ENCODE measurements at regions not wholly inside any gene's neighbourhood (a gene's known extent, or its start where the extent isn't known, plus 50 kb on each side); places are given as distances from the start of the nearest gene placed in this dataset.

- intact Hi-C loops (cut with DNase I): no loop called here
- no peaks in the 10 kb centered on the region for H3K27me3 ChIP-seq
- ATAC-seq (no peak), DNase-seq (no peak)
- H3K4me3 ChIP-seq: no peak overlapping the region
- H3K9me3 ChIP-seq: no peaks in the 10 kb centered on the region
- TF ChIP-seq, protein P1, sequence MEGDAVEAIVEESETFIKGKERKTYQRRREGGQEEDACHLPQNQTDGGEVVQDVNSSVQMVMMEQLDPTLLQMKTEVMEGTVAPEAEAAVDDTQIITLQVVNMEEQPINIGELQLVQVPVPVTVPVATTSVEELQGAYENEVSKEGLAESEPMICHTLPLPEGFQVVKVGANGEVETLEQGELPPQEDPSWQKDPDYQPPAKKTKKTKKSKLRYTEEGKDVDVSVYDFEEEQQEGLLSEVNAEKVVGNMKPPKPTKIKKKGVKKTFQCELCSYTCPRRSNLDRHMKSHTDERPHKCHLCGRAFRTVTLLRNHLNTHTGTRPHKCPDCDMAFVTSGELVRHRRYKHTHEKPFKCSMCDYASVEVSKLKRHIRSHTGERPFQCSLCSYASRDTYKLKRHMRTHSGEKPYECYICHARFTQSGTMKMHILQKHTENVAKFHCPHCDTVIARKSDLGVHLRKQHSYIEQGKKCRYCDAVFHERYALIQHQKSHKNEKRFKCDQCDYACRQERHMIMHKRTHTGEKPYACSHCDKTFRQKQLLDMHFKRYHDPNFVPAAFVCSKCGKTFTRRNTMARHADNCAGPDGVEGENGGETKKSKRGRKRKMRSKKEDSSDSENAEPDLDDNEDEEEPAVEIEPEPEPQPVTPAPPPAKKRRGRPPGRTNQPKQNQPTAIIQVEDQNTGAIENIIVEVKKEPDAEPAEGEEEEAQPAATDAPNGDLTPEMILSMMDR (IDR thresholded peaks at IDR 0.05): no peak
- H3K36me3 ChIP-seq: no peaks in the 10 kb centered on the region
- no peaks in the 10 kb centered on the region for H3K4me1 ChIP-seq
- H3K27ac ChIP-seq: no peak overlapping the region
These were observed 103.6 kb upstream of the LRIG3 start for GRCh38 chr12:59023861-59024424.

- Histone ChIP-seq H3K4me1 (no peaks in the 10 kb centered on the region), H3K36me3 (no peaks in the 10 kb centered on the region), H3K27ac (no peak overlapping the region), H3K27me3 (no peaks in the 10 kb centered on the region), H3K4me3 (no peak overlapping the region), H3K9me3 (no peaks in the 10 kb centered on the region)
- ATAC-seq: no peak
- DNase-seq: no peak
- TF ChIP-seq, protein P1 (IDR thresholded peaks at IDR 0.05): no peak
- intact Hi-C loops (cut with DNase I): no loop called here
These were observed 100.0 kb upstream of the LRIG3 start for GRCh38 chr12:59020073-59020946.

DNA sequence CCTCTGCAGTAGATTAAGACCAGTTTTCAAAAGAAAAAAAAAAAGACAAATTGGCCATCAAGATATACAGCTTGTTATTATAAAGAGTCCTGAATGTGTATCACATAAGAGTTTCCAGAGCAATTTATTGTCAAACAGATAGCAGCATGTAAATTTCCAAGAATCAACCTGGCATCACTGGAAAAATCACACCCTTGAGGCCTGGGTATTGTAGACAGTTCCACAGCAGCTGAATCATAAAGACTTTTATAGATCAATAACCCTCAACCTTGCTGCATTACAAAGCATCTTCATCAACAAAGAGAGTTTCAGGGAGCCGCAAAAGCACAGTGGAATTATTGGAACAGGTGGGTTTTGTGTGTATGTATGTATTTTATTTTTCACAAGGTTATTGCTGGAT lies 94.6 kb upstream of the LRIG3 start:
- no peak overlapping the region for H3K4me3 ChIP-seq
- no peaks in the 10 kb centered on the region for H3K9me3 ChIP-seq
- H3K4me1 ChIP-seq: no peaks in the 10 kb centered on the region
- no peak for ATAC-seq
- TF ChIP-seq, protein P1 (IDR thresholded peaks at IDR 0.05): no peak
- H3K36me3 ChIP-seq: no peaks in the 10 kb centered on the region
- intact Hi-C loops (cut with DNase I): no loop called here
- no peak overlapping the region for H3K27ac ChIP-seq
- H3K27me3 ChIP-seq: no peaks in the 10 kb centered on the region
- no peak for DNase-seq

- H3K4me1 ChIP-seq: no peaks in the 10 kb centered on the region
- no peaks in the 10 kb centered on the region for H3K27me3 ChIP-seq
- ATAC-seq (peak; percentile 56), DNase-seq (peak; percentile 40)
- TF ChIP-seq, protein P1 (IDR thresholded peaks at IDR 0.05): no peak
- no peak overlapping the region for H3K4me3 ChIP-seq
- H3K27ac ChIP-seq: no peak overlapping the region
- no peaks in the 10 kb centered on the region for H3K9me3 ChIP-seq
- no peaks in the 10 kb centered on the region for H3K36me3 ChIP-seq
- intact Hi-C loops (cut with DNase I): no loop called here
These were observed 90.6 kb upstream of the LRIG3 start for GRCh38 chr12:59010941-59011340.

DNA sequence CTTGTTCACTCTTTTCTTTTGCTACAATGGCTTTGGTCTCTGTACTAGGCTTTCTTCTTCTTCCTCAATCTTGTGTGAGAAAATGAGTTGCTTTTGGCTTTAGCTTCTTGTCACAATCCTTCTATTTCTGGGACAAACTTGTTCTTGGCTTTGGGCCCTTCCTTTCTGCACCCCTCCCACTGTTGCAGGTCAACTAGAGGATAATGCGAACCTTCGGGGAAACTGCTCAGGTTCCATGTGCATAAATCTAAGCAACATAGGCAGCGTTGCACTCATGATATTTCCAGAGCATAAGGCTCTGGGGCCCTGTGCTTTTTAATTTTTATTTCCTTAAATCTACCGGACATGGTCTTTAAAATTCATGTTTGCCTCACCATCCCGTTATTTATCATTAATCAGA lies 89.8 kb upstream of the LRIG3 start:
- TF ChIP-seq, protein P1 (IDR thresholded peaks at IDR 0.05): no peak
- Histone ChIP-seq H3K36me3 (no peaks in the 10 kb centered on the region), H3K4me1 (no peaks in the 10 kb centered on the region), H3K4me3 (no peak overlapping the region), H3K27ac (no peak overlapping the region), H3K27me3 (no peaks in the 10 kb centered on the region), H3K9me3 (no peaks in the 10 kb centered on the region)
- intact Hi-C loops (cut with DNase I): no loop called here
- ATAC-seq (no peak), DNase-seq (no peak)

Measured in upper lobe of right lung (tissue), 1 donor.